GM12891 (cell line): ENCODE measurements at regions not wholly inside any gene's neighbourhood (a gene's known extent, or its start where the extent isn't known, plus 50 kb on each side); places are given as distances from the start of the nearest gene placed in this dataset.

Source experiments
- POLR2A ChIP-seq: IDR thresholded peaks from 2 replicates; pipeline ENCODE4 v1.6.1; 2011; ENCODE audit warnings: low read depth, low read length, control low read depth
- POLR2AphosphoS5 ChIP-seq: IDR thresholded peaks from 2 replicates; pipeline ENCODE4 v1.6.1; 2011; ENCODE audit warnings: low read depth, low read length, control low read depth

- TF ChIP-seq POLR2A (no peak), POLR2AphosphoS5 (no peak)
Observed at GRCh38 chr9:79788662-79789061, 216.9 kb downstream of the TLE4 start.
